Limb (tissue), 2 donors: ENCODE measurements at regions not wholly inside any gene's neighbourhood (a gene's known extent, or its start where the extent isn't known, plus 50 kb on each side); places are given as distances from the start of the nearest gene placed in this dataset.

Source experiments
- DNase-seq, 2 donors: peaks; one replicate each; pipeline ENCODE4 v3.0.0-alpha.2; 2016; ENCODE audit errors: extremely low spot score in 2 of 2

GRCh38 chr6:9621276-9621675 lies 793.6 kb downstream of the TFAP2A start:
- no peak for DNase-seq

- DNase-seq: no peak
These were observed 794.2 kb downstream of the TFAP2A start for GRCh38 chr6:9620687-9621086.

- DNase-seq: no peak
These were observed 794.6 kb downstream of the TFAP2A start for GRCh38 chr6:9620263-9620662.

GRCh38 chr6:9614778-9615177 lies 800.1 kb downstream of the TFAP2A start:
- no peak for DNase-seq

GRCh38 chr6:9612489-9612888 lies 802.4 kb downstream of the TFAP2A start:
- DNase-seq: no peak

GRCh38 chr6:9610620-9611415 lies 804.1 kb downstream of the TFAP2A start:
- DNase-seq: no peak

- no peak for DNase-seq
These were observed 808.3 kb downstream of the TFAP2A start for GRCh38 chr6:9606435-9607134.

- DNase-seq: no peak
These were observed 820.1 kb downstream of the TFAP2A start for GRCh38 chr6:9594746-9595145.

- DNase-seq: no peak
These were observed 821.3 kb downstream of the TFAP2A start for GRCh38 chr6:9593554-9593953.

GRCh38 chr6:9583753-9584352 lies 831.0 kb downstream of the TFAP2A start:
- DNase-seq: no peak

- no peak for DNase-seq
These were observed 833.7 kb downstream of the TFAP2A start for GRCh38 chr6:9581155-9581554.

- DNase-seq: no peak
These were observed 838.4 kb downstream of the TFAP2A start for GRCh38 chr6:9576521-9576920.

GRCh38 chr6:9566096-9566495 lies 848.8 kb downstream of the TFAP2A start:
- DNase-seq: no peak

- DNase-seq: peak in 1 of 2 donors; percentile 36
These were observed 850.9 kb downstream of the TFAP2A start for GRCh38 chr6:9564021-9564420.

- peak in 1 of 2 donors; percentile 27 for DNase-seq
These were observed 851.3 kb downstream of the TFAP2A start for GRCh38 chr6:9563568-9563967.

- DNase-seq: no peak
These were observed 860.1 kb downstream of the TFAP2A start for GRCh38 chr6:9554806-9555205.

GRCh38 chr6:9554323-9554722 lies 860.6 kb downstream of the TFAP2A start:
- DNase-seq: no peak

- DNase-seq: no peak
These were observed 861.9 kb downstream of the TFAP2A start for GRCh38 chr6:9553002-9553401.

- no peak for DNase-seq
These were observed 871.2 kb downstream of the TFAP2A start for GRCh38 chr6:9543649-9544048.

- DNase-seq: peak in 1 of 2 donors; percentile 72
These were observed 874.2 kb downstream of the TFAP2A start for GRCh38 chr6:9540534-9541126.

GRCh38 chr6:9540126-9540525 lies 874.7 kb downstream of the TFAP2A start:
- DNase-seq: no peak

- no peak for DNase-seq
These were observed 875.6 kb downstream of the TFAP2A start for GRCh38 chr6:9539231-9539755.
